Esophagus muscularis mucosa (tissue), 4 donors: ENCODE measurements at regions not wholly inside any gene's neighbourhood (a gene's known extent, or its start where the extent isn't known, plus 50 kb on each side); places are given as distances from the start of the nearest gene placed in this dataset.

Experiments used
- CTCF ChIP-seq, 3 experiments: fragments of 200-600 bp in 2 of 3; fragments of 450-650 bp in 1 of 3; sonication (generic) in 2 of 3; IDR thresholded peaks; one replicate each; pipeline ENCODE4 v1.5.1; 2017 to 2019; ENCODE audit warnings: antibody characterized with exemption in 3 of 3, mild to moderate bottlenecking in 2 of 3, moderate library complexity in 1 of 3
- EP300 ChIP-seq: sonication (generic); formaldehyde crosslinking; IDR thresholded peaks from one replicate; pipeline ENCODE4 v1.6.1; 2017; ENCODE audit warnings: antibody characterized with exemption
- POLR2A ChIP-seq: fragments of 450-650 bp; IDR thresholded peaks from one replicate; pipeline ENCODE4 v1.6.1; 2017; ENCODE audit warnings: antibody characterized with exemption, moderate library complexity, mild to moderate bottlenecking, low read depth
- POLR2AphosphoS5 ChIP-seq, 2 donors: sonication (generic); formaldehyde crosslinking; IDR thresholded peaks; one replicate each; pipeline ENCODE4 v1.6.1; 2017; ENCODE audit warnings: antibody characterized with exemption in 2 of 2

GRCh38 chr12:24054416-24054815 lies 104.9 kb upstream of the SOX5 start:
- TF ChIP-seq CTCF (IDR thresholded peaks at IDR 0.05): no peak
- no peak for TF ChIP-seq POLR2A
- TF ChIP-seq EP300: no peak
- no peak for TF ChIP-seq POLR2AphosphoS5 (IDR thresholded peaks at IDR 0.05)
